OCI-LY1 (cell line): ENCODE measurements at regions not wholly inside any gene's neighbourhood (a gene's known extent, or its start where the extent isn't known, plus 50 kb on each side); places are given as distances from the start of the nearest gene placed in this dataset.

ENCODE experiments used
- H2AFZ ChIP-seq: fragments of 200-600 bp; sonication (generic), shearing (Covaris generic); 2 replicates; pipeline ENCODE4 v1.6.0; 2014; ENCODE audit warnings: antibody characterized with exemption, mild to moderate bottlenecking, low read length
- H3F3A ChIP-seq: fragments of 200-600 bp; sonication (generic), shearing (Covaris generic); 2 replicates; pipeline ENCODE4 v1.6.0; 2014; ENCODE audit warnings: mild to moderate bottlenecking, antibody characterized with exemption, low read length, moderate library complexity; ENCODE audit not compliant: insufficient read depth
- H3K27ac ChIP-seq: fragments of 200-600 bp; sonication (generic); 2 replicates; pipeline ENCODE4 v1.5.1; 2014; ENCODE audit warnings: low read length, mixed run types, mild to moderate bottlenecking, low read depth; ENCODE audit not compliant: poor library complexity, severe bottlenecking
- H3K27me3 ChIP-seq: fragments of 200-600 bp; sonication (generic); 2 replicates; pipeline ENCODE4 v1.6.0; 2014; ENCODE audit warnings: antibody characterized with exemption, mild to moderate bottlenecking, low read length, moderate library complexity; ENCODE audit not compliant: insufficient read depth
- H3K36me3 ChIP-seq: fragments of 200-600 bp; sonication (generic); 2 replicates; pipeline ENCODE4 v1.6.1; 2014; ENCODE audit warnings: mild to moderate bottlenecking, antibody characterized with exemption, low read length, moderate library complexity, mixed read lengths; ENCODE audit not compliant: insufficient read depth
- H3K4me1 ChIP-seq: fragments of 200-600 bp; sonication (generic); 2 replicates; pipeline ENCODE4 v1.5.1; 2014; ENCODE audit warnings: mild to moderate bottlenecking, low read length, moderate library complexity; ENCODE audit not compliant: insufficient read depth, severe bottlenecking
- H3K4me2 ChIP-seq: fragments of 200-600 bp; sonication (generic), shearing (Covaris generic); 2 replicates; pipeline ENCODE4 v1.6.1; 2014; ENCODE audit warnings: low read length
- H3K4me3 ChIP-seq: fragments of 200-600 bp; sonication (generic); 2 replicates; pipeline ENCODE4 v1.5.1; 2014; ENCODE audit warnings: low read length, low read depth, mild to moderate bottlenecking, mixed read lengths; ENCODE audit not compliant: poor library complexity, severe bottlenecking
- H3K79me2 ChIP-seq: fragments of 200-600 bp; shearing (Covaris generic); 2 replicates; pipeline ENCODE4 v1.6.1; 2016; ENCODE audit warnings: mixed run types, low read length, mixed read lengths; ENCODE audit not compliant: insufficient read depth
- H3K9ac ChIP-seq: fragments of 200-600 bp; sonication (generic), shearing (Covaris generic); 2 replicates; pipeline ENCODE4 v1.6.1; 2014; ENCODE audit warnings: mild to moderate bottlenecking, low read length, mixed read lengths
- H3K9me2 ChIP-seq: fragments of 200-600 bp; sonication (generic), shearing (Covaris generic); 2 replicates; pipeline ENCODE4 v1.6.1; 2014; ENCODE audit warnings: low read depth, mild to moderate bottlenecking, low read length, mixed read lengths
- H3K9me3 ChIP-seq: fragments of 200-600 bp; shearing (Covaris generic); 2 replicates; pipeline ENCODE4 v1.6.1; 2014; ENCODE audit warnings: low read length, mixed read lengths
- H4K20me1 ChIP-seq: fragments of 200-600 bp; sonication (generic), shearing (Covaris generic); 2 replicates; pipeline ENCODE4 v1.6.0; 2016; ENCODE audit warnings: mild to moderate bottlenecking, low read length; ENCODE audit not compliant: insufficient read depth
- EZH2 ChIP-seq: fragments of 200-600 bp; sonication (generic), shearing (Covaris generic); IDR thresholded peaks from 2 replicates; pipeline ENCODE4 v1.8.0; 2017; ENCODE audit warnings: borderline replicate concordance, mixed run types, mild to moderate bottlenecking, antibody characterized with exemption, low read length, moderate library complexity, mixed read lengths
- TF ChIP-seq, protein P1 (sequence below): fragments of 200-600 bp; sonication (generic), shearing (Covaris generic); IDR thresholded peaks from 2 replicates; pipeline ENCODE4 v1.5.1; 2017; ENCODE audit warnings: mild to moderate bottlenecking, antibody characterized with exemption, low read length, moderate library complexity, mixed read lengths

DNA sequence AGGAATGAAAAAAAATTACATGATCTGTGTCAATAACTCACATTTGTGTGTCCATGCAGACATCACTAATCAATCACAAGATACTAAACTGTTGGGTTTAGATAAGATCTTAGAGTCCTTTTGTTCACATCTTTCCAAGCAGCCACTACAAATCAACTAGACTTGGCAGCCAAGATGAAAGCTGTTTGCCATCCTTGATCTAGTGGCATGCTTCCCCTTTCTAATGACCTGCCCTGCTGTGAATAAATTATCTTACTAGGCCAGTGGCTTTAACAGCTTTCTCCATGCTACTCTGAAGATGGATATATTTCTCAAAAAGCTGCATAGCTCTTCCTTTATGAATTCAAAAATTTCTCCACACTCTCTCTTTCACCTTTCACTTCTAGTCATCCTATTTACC lies 1338.0 kb upstream of the ACVR2A start:
- no peak overlapping the region for H2AFZ ChIP-seq
- H3K79me2 ChIP-seq = no peaks in the 10 kb centered on the region
- no peak overlapping the region for H3K4me3 ChIP-seq
- H3K9me3 ChIP-seq = no peaks in the 10 kb centered on the region
- no peaks in the 10 kb centered on the region for H4K20me1 ChIP-seq
- no peaks in the 10 kb centered on the region for H3K36me3 ChIP-seq
- TF ChIP-seq, protein P1, sequence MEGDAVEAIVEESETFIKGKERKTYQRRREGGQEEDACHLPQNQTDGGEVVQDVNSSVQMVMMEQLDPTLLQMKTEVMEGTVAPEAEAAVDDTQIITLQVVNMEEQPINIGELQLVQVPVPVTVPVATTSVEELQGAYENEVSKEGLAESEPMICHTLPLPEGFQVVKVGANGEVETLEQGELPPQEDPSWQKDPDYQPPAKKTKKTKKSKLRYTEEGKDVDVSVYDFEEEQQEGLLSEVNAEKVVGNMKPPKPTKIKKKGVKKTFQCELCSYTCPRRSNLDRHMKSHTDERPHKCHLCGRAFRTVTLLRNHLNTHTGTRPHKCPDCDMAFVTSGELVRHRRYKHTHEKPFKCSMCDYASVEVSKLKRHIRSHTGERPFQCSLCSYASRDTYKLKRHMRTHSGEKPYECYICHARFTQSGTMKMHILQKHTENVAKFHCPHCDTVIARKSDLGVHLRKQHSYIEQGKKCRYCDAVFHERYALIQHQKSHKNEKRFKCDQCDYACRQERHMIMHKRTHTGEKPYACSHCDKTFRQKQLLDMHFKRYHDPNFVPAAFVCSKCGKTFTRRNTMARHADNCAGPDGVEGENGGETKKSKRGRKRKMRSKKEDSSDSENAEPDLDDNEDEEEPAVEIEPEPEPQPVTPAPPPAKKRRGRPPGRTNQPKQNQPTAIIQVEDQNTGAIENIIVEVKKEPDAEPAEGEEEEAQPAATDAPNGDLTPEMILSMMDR = no peak
- TF ChIP-seq EZH2 = no peak
- no peaks in the 10 kb centered on the region for H3K4me1 ChIP-seq
- no peaks in the 10 kb centered on the region for H3K27me3 ChIP-seq
- no peak overlapping the region for H3K9ac ChIP-seq
- H3F3A ChIP-seq = no peaks in the 10 kb centered on the region
- no peaks in the 10 kb centered on the region for H3K9me2 ChIP-seq
- no peak overlapping the region for H3K27ac ChIP-seq
- no peak overlapping the region for H3K4me2 ChIP-seq

DNA sequence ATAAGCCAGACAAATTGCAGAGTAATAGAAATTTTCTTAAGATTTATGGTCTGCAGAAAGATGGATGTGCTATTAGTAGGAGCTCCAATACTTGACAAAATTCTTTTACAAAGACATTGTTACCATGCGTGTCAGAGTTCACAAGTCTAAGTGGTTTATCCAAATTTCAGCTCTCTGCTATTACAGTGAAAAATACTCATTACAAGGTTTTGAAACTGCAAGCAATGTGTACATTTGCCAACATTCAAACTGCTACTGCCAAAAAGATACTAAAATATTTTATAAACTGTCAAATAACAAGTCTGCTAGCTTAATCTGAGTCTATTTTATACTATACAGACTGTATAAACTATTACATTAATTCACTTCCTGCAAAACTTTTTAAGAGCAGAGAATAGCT lies 1341.5 kb upstream of the ACVR2A start:
- H3K9me3 ChIP-seq = no peaks in the 10 kb centered on the region
- H3K27ac ChIP-seq = no peak overlapping the region
- H3K4me3 ChIP-seq = no peak overlapping the region
- no peaks in the 10 kb centered on the region for H3K4me1 ChIP-seq
- H2AFZ ChIP-seq = no peak overlapping the region
- no peaks in the 10 kb centered on the region for H4K20me1 ChIP-seq
- H3F3A ChIP-seq = no peaks in the 10 kb centered on the region
- no peak overlapping the region for H3K9ac ChIP-seq
- H3K36me3 ChIP-seq = no peaks in the 10 kb centered on the region
- no peak overlapping the region for H3K4me2 ChIP-seq
- H3K79me2 ChIP-seq = no peaks in the 10 kb centered on the region
- H3K27me3 ChIP-seq = no peaks in the 10 kb centered on the region
- no peaks in the 10 kb centered on the region for H3K9me2 ChIP-seq
- TF ChIP-seq EZH2 = no peak
- TF ChIP-seq, protein P1 = no peak

DNA sequence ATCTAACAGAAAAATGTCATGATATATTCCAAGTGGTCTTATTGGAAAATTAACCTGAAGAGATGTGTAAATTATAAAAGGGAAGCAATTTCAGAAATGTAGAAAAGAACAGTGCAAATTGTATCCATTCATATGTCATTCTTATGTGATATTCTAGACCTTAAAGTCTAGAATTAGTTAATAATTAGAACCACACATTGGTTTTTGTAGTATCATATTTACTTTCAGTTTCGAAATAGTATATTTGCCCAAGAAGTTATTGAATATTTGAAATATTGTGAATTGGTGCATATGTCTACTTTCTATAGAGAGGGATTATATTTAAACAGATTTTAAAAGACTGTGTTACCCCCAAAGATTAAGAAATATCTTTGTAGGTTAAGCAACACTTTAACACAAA lies 1348.6 kb upstream of the ACVR2A start:
- Histone ChIP-seq H3K36me3 (no peaks in the 10 kb centered on the region), H3K4me1 (no peaks in the 10 kb centered on the region), H3K4me2 (no peak overlapping the region), H3K27me3 (no peaks in the 10 kb centered on the region), H3K9ac (no peak overlapping the region), H2AFZ (no peak overlapping the region), H3K9me2 (no peaks in the 10 kb centered on the region), H3F3A (no peaks in the 10 kb centered on the region), H3K79me2 (no peaks in the 10 kb centered on the region), H3K9me3 (peaks cover 12% of the 10 kb centered on the region; the same call in 1 of the 2 replicates), H4K20me1 (no peaks in the 10 kb centered on the region), H3K27ac (no peak overlapping the region), H3K4me3 (no peak overlapping the region)
- TF ChIP-seq, protein P1 = no peak
- TF ChIP-seq EZH2 = no peak
